OCI-LY1 (cell line): ENCODE measurements at regions not wholly inside any gene's neighbourhood (a gene's known extent, or its start where the extent isn't known, plus 50 kb on each side); places are given as distances from the start of the nearest gene placed in this dataset.

Experiments
- H2AFZ ChIP-seq: fragments of 200-600 bp; sonication (generic), shearing (Covaris generic); 2 replicates; pipeline ENCODE4 v1.6.0; 2014; ENCODE audit warnings: antibody characterized with exemption, mild to moderate bottlenecking, low read length
- H3F3A ChIP-seq: fragments of 200-600 bp; sonication (generic), shearing (Covaris generic); 2 replicates; pipeline ENCODE4 v1.6.0; 2014; ENCODE audit warnings: mild to moderate bottlenecking, antibody characterized with exemption, low read length, moderate library complexity; ENCODE audit not compliant: insufficient read depth
- H3K27ac ChIP-seq: fragments of 200-600 bp; sonication (generic); 2 replicates; pipeline ENCODE4 v1.5.1; 2014; ENCODE audit warnings: low read length, mixed run types, mild to moderate bottlenecking, low read depth; ENCODE audit not compliant: poor library complexity, severe bottlenecking
- H3K27me3 ChIP-seq: fragments of 200-600 bp; sonication (generic); 2 replicates; pipeline ENCODE4 v1.6.0; 2014; ENCODE audit warnings: antibody characterized with exemption, mild to moderate bottlenecking, low read length, moderate library complexity; ENCODE audit not compliant: insufficient read depth
- H3K36me3 ChIP-seq: fragments of 200-600 bp; sonication (generic); 2 replicates; pipeline ENCODE4 v1.6.1; 2014; ENCODE audit warnings: mild to moderate bottlenecking, antibody characterized with exemption, low read length, moderate library complexity, mixed read lengths; ENCODE audit not compliant: insufficient read depth
- H3K4me1 ChIP-seq: fragments of 200-600 bp; sonication (generic); 2 replicates; pipeline ENCODE4 v1.5.1; 2014; ENCODE audit warnings: mild to moderate bottlenecking, low read length, moderate library complexity; ENCODE audit not compliant: insufficient read depth, severe bottlenecking
- H3K4me2 ChIP-seq: fragments of 200-600 bp; sonication (generic), shearing (Covaris generic); 2 replicates; pipeline ENCODE4 v1.6.1; 2014; ENCODE audit warnings: low read length
- H3K4me3 ChIP-seq: fragments of 200-600 bp; sonication (generic); 2 replicates; pipeline ENCODE4 v1.5.1; 2014; ENCODE audit warnings: low read length, low read depth, mild to moderate bottlenecking, mixed read lengths; ENCODE audit not compliant: poor library complexity, severe bottlenecking
- H3K79me2 ChIP-seq: fragments of 200-600 bp; shearing (Covaris generic); 2 replicates; pipeline ENCODE4 v1.6.1; 2016; ENCODE audit warnings: mixed run types, low read length, mixed read lengths; ENCODE audit not compliant: insufficient read depth
- H3K9ac ChIP-seq: fragments of 200-600 bp; sonication (generic), shearing (Covaris generic); 2 replicates; pipeline ENCODE4 v1.6.1; 2014; ENCODE audit warnings: mild to moderate bottlenecking, low read length, mixed read lengths
- H3K9me2 ChIP-seq: fragments of 200-600 bp; sonication (generic), shearing (Covaris generic); 2 replicates; pipeline ENCODE4 v1.6.1; 2014; ENCODE audit warnings: low read depth, mild to moderate bottlenecking, low read length, mixed read lengths
- H3K9me3 ChIP-seq: fragments of 200-600 bp; shearing (Covaris generic); 2 replicates; pipeline ENCODE4 v1.6.1; 2014; ENCODE audit warnings: low read length, mixed read lengths
- H4K20me1 ChIP-seq: fragments of 200-600 bp; sonication (generic), shearing (Covaris generic); 2 replicates; pipeline ENCODE4 v1.6.0; 2016; ENCODE audit warnings: mild to moderate bottlenecking, low read length; ENCODE audit not compliant: insufficient read depth
- EZH2 ChIP-seq: fragments of 200-600 bp; sonication (generic), shearing (Covaris generic); IDR thresholded peaks from 2 replicates; pipeline ENCODE4 v1.8.0; 2017; ENCODE audit warnings: borderline replicate concordance, mixed run types, mild to moderate bottlenecking, antibody characterized with exemption, low read length, moderate library complexity, mixed read lengths
- TF ChIP-seq, protein P1 (sequence below): fragments of 200-600 bp; sonication (generic), shearing (Covaris generic); IDR thresholded peaks from 2 replicates; pipeline ENCODE4 v1.5.1; 2017; ENCODE audit warnings: mild to moderate bottlenecking, antibody characterized with exemption, low read length, moderate library complexity, mixed read lengths

DNA sequence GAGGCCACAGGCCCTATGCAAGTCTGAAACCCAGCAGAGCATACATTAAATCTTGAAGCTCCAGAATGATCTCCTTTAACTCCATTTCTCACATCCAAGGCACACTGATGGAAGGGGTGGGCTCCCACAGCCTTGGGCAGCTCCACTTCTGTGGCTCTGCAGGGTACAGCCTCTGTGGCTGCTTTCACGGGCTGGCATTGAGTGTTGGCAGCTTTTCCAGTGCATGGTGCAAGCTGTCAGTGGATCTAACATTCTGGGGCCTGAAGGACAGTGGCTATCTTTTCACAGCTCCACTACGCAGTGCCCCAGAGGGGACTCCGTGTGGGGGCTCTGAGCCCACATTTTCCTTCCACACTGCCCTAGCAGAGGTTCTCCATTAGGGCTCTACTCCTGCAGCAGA is 265.7 kb upstream of the MAGI2 start:
- Histone ChIP-seq H3K79me2 (no peaks in the 10 kb centered on the region), H3K9ac (no peak overlapping the region), H2AFZ (no peak overlapping the region), H3K9me3 (no peaks in the 10 kb centered on the region), H3K4me3 (no peak overlapping the region), H3F3A (no peaks in the 10 kb centered on the region), H3K27ac (no peak overlapping the region), H3K4me1 (no peaks in the 10 kb centered on the region), H3K36me3 (no peaks in the 10 kb centered on the region), H3K4me2 (no peak overlapping the region), H3K9me2 (no peaks in the 10 kb centered on the region), H4K20me1 (no peaks in the 10 kb centered on the region), H3K27me3 (no peaks in the 10 kb centered on the region)
- TF ChIP-seq EZH2 = no peak
- TF ChIP-seq, protein P1, sequence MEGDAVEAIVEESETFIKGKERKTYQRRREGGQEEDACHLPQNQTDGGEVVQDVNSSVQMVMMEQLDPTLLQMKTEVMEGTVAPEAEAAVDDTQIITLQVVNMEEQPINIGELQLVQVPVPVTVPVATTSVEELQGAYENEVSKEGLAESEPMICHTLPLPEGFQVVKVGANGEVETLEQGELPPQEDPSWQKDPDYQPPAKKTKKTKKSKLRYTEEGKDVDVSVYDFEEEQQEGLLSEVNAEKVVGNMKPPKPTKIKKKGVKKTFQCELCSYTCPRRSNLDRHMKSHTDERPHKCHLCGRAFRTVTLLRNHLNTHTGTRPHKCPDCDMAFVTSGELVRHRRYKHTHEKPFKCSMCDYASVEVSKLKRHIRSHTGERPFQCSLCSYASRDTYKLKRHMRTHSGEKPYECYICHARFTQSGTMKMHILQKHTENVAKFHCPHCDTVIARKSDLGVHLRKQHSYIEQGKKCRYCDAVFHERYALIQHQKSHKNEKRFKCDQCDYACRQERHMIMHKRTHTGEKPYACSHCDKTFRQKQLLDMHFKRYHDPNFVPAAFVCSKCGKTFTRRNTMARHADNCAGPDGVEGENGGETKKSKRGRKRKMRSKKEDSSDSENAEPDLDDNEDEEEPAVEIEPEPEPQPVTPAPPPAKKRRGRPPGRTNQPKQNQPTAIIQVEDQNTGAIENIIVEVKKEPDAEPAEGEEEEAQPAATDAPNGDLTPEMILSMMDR = no peak

DNA sequence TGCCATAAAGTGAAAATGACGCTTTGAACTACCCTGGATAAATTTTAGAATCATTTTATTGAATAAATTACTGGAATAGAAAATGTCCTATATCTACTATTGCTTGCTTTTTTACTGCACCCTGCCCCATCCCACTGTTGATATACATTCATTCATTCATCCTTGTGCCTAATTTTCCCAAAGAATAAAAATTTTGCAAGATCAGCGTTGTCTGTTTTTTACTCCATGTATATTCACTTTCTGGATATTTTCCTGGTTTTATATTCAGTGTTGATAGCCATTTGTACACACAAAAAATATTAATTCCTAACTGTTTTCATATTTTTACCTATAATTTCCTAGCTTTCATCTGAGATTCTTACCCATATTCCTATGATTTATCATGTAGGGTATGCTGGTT is 262.9 kb upstream of the MAGI2 start:
- H4K20me1 ChIP-seq = no peaks in the 10 kb centered on the region
- H3K36me3 ChIP-seq = no peaks in the 10 kb centered on the region
- H3K27me3 ChIP-seq = no peaks in the 10 kb centered on the region
- H2AFZ ChIP-seq = no peak overlapping the region
- no peak overlapping the region for H3K27ac ChIP-seq
- no peaks in the 10 kb centered on the region for H3K9me3 ChIP-seq
- no peaks in the 10 kb centered on the region for H3K9me2 ChIP-seq
- H3K4me3 ChIP-seq = no peak overlapping the region
- H3K9ac ChIP-seq = no peak overlapping the region
- no peak for TF ChIP-seq EZH2
- TF ChIP-seq, protein P1 = no peak
- H3F3A ChIP-seq = no peaks in the 10 kb centered on the region
- H3K4me1 ChIP-seq = no peaks in the 10 kb centered on the region
- no peak overlapping the region for H3K4me2 ChIP-seq
- H3K79me2 ChIP-seq = no peaks in the 10 kb centered on the region

DNA sequence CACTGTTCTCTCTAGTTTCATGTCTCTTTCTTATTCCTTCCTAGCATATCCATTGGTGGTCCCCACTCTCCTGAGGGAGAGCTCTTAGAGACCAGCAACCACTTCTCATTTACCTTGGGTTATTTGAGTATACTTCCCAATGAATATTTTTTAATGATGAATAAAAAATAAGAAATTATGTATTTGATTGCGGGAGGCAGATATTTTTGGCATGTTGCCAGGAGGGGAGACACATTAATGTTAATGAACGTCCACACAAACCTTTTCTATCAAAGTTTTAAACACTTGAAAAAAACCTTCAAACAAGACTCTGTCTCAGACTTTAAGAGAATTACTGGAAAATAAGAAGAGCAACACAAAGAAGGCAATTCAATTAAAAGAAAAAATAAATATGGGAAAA is 260.6 kb upstream of the MAGI2 start:
- Histone ChIP-seq H3K36me3 (no peaks in the 10 kb centered on the region), H2AFZ (no peak overlapping the region), H3K9me2 (no peaks in the 10 kb centered on the region), H3K9ac (no peak overlapping the region), H3K79me2 (no peaks in the 10 kb centered on the region), H3K4me2 (no peak overlapping the region), H3K4me1 (no peaks in the 10 kb centered on the region), H3K4me3 (no peak overlapping the region), H3K27ac (no peak overlapping the region), H3K27me3 (no peaks in the 10 kb centered on the region), H4K20me1 (no peaks in the 10 kb centered on the region), H3F3A (no peaks in the 10 kb centered on the region), H3K9me3 (no peaks in the 10 kb centered on the region)
- TF ChIP-seq, protein P1 = no peak
- TF ChIP-seq EZH2 = no peak
